NCI-H774 (cell line): ENCODE measurements at regions not wholly inside any gene's neighbourhood (a gene's known extent, or its start where the extent isn't known, plus 50 kb on each side); places are given as distances from the start of the nearest gene placed in this dataset.
"Not testable (repeated sequence)": the region's sequence is repeated elsewhere in the genome, so short reads cannot be mapped to it uniquely, and the experiment has no call there.

Experiments
- DNase-seq: peaks from one replicate; lab custom pipeline; 2025; lab: John Stamatoyannopoulos, UW

DNA sequence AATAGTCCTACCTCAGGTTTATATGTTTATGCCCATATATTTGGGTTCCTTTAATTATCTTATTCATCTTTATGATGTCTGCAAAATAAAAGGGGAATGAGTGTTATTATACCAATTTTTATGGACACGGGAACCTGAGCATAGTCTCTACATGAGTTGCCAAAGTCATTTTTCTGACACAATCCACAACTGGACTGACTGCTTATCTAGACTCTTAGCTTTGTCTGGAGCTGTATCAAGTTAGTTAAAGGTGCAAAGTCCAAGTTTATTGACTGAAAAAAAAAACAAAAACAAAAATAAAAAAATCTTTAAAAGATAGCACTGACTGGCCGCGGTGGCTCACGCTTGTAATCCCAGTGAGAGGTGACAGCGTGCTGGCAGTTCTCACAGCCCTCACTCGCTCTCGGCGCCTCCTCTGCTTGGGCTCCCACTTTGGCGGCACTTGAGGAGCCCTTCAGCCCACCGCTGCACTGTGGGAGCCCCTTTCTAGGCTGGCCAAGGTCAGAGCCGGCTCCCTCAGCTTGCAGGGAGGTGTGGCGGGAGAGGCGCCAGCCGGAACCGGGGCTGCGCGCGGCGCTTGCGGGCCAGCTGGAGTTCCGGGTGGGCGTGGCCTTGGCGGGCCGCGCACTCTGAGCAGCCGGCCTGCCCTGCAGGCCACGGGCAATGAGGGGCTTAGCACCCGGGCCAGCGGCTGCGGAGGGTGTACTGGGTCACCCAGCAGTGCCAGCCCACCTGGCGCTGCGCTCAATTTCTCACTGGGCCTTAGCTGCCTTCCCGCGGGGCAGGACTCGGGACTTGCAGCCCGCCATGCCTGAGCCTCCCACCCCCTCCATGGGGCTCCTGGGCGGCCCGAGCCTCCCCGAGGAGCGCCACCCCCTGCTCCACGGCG lies 116.6 kb upstream of the MBNL1 start:
- DNase-seq: not testable (repeated sequence)

DNA sequence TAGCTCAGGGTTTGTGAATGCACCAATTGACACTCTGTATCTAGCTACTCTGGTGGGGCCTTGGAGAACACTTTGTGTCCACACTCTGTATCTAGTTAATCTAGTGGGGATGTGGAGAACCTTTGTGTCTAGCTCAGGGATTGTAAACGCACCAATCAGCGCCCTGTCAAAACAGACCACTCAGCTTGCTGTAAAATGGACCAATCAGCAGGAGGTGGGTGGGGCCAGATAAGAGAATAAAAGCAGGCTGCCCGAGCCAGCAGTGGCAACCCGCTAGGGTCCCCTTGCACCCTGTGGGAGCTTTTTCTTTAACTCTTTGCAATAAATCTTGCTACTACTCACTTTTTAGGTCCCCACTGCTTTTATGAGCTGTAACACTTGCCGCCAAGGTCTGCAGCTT lies 115.6 kb upstream of the MBNL1 start:
- not testable (repeated sequence) for DNase-seq

DNA sequence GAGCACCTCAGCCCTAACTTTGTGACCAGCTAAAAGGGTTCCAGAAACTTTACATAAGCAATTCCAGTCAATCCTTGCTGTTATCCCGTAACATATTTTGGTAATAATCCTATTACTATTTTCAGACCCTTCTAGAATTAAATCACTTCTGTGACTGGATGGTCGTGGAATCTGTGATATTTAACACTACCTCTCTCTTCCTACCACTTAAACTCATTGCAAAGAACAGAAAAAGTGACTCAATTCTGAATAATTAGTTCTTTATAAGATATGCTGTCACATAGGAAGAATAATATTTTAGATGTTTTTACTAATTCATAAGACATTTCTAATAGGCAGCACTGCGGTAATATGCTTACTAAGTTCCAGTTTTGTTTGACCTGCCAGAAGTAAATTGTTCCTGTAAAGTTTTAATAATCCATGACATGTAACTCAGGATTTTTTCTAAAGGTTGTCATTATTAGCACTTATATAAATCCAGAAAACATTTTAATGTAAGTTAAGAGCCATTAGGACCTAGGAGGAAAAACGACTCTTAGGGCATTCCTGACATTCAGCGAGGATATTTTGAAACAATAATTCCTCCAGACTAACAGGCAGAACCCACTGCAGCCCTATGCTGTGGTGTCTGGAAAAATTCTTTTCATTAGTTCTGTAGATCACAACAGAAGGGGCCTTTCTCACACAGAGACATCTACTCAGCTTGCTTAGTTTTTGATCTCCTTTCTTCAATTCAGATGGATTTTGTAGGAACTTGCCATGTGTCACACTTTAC lies 113.3 kb upstream of the MBNL1 start:
- no peak for DNase-seq

DNA sequence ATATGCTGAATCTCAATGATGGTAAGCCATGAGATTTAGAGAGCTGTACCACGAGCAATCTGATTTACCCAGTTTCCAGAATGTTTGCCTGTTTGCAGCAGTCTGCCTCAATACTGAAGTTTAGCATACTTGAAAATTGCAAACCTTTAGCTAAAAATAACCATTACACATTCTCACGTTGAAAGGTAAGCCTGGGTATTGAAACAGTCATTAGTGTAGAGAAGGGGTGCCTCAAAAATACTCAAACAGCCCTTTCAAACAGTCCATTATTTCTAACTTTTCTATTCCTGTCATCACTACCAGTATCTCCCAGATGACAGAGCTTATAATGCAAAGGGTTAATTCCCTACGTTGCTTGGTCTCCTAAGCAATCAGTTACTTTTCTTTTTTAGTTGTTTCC lies 111.8 kb upstream of the MBNL1 start:
- no peak for DNase-seq

DNA sequence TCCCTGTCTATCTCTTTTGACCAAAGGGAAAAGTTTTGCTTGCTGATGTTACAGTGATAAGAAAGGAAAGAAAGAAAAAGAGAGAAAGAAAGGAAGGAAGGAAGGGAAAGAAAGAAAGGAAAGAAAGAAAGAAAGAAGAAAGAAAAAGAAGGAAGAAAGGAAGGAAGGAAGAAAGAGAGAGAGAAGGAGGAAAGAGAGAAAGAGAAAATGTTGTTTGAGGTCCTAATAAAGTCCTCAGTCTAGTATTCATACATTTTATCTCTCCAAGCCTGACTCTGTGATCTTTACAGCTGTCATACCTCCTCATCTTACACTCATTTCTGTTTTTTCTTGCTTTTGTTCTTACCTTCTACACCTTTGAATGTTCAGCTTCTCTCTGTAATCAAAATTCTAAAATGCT lies 111.4 kb upstream of the MBNL1 start:
- no peak for DNase-seq

DNA sequence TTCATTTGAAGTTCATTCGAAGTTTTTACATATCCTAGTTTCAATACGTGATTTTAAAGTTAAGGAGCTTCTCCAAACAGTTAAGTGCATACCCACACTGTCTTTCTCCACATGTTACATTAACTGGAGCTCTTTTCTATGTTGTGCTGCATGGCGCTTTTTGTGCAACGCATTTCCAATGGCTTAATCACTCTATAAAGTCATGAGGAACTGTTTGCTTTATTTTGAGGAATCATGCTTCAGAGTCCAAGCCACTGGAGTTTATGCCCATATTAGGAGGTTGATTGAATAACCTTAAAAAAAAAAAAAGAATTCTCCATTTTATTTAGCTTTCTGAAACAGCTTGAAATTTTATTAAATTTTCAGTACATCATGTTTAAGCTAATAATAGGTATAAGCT lies 109.4 kb upstream of the MBNL1 start:
- no peak for DNase-seq

DNA sequence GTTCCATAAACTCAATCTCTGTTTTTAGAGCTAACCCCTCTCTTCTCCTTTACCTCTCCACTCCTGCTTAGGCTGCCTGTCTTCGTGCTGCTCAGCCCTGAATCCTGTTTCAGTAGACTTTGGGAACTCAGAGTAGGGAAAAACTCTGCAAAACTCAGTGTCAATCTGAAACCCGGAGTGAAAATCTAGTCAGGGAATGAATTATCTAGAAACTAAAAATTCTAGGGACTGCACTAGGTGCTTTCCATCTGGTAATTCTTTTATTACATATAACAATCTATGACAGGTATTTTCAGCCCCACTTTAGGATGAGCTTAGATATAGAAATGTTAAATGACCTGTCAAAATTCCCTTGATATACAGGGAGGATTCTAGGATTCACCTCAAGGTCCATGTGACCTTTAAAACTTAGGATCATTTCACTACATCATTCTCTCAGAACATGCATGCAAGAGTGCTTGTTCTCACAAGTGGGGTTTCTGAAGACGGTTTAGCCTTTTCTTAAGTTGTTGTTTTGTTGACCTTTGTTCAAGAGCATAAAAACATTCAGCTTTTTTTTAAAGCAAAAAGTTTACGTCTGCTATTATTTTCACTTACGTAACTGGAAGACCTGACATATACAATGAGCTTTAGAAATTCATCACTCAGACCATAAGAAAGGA lies 108.2 kb upstream of the MBNL1 start:
- no peak for DNase-seq

DNA sequence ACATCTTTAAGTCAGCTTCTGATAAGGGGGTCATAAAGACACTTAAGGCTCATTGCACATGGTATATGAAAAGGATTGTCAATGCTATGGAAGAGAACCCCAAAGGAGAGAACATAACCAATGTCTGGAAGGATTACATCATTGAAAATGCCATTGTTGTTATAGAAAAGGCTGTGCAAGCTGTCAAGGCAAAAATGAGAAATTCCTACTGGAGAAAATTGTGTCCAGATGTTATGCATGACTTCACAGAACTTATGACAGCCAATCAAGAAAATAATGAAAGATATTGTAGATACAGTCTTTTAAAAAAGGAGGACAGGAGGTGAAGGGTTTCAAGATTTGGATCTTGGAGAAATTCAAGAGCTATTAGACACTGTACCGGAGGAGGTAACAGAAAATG lies 96.3 kb upstream of the MBNL1 start:
- DNase-seq: no peak

DNA sequence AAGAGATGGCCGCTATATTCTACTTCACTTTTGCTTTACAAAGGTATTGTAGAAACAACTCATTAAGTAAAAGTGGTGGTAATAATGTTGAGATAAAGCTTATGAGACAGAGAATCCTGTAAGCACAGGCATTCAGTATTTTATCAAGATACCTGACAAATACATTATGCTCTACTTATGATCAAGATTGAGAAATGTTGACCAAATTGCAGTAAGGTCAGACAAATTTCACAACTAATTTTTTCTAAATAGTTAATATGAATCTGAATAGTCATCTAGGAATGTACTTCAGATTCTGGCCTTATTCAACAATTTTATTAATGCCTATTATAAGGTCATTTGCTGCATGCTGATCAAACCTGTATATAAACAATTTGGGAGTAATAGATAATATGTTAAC lies 95.1 kb upstream of the MBNL1 start:
- no peak for DNase-seq

DNA sequence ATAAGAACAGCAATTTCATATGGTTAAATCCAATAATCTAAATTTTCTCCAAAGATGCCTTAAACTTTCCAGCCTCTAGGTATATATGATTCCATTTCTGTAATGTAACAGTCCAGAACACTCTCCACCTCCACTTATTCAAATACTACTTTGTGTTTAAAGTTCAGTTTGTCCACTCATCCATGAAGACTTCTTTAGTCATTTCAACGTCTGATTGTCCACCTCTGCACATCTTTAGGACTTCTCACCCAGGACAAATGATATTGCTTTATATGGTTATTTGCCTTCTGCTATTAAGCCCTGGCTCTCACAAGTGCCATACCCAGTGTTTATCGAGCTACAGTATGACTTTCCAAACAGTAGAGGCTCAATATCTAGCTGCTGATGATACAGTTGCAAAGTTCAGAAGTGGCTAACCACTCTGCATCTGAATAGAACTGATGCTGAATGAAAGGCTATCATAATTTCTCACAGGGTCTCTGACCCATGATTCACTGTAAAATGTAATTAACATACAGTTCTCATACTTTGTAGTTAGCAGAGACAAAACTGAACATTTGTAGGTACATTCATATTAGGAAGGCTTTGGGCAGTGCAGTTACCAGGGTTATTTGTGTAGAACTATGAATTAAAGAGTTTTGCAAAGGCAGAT lies 93.7 kb upstream of the MBNL1 start:
- DNase-seq: no peak

DNA sequence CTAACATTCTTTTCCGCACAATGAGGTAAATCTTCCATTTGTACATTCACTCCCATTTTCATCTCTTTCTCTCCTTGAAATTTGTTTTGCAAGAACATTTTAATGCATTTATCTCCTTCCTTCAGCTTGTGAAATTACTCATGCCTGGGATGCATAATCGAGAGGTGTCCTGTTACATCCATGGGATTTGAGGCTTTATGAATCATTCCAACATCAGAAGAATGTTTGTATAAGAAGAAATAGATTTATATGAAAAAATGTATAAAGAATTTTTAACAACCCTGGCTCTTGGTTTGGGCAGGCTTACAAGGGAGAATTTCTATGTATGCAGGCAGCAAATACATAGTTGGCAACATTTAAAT lies 93.2 kb upstream of the MBNL1 start:
- DNase-seq: no peak

DNA sequence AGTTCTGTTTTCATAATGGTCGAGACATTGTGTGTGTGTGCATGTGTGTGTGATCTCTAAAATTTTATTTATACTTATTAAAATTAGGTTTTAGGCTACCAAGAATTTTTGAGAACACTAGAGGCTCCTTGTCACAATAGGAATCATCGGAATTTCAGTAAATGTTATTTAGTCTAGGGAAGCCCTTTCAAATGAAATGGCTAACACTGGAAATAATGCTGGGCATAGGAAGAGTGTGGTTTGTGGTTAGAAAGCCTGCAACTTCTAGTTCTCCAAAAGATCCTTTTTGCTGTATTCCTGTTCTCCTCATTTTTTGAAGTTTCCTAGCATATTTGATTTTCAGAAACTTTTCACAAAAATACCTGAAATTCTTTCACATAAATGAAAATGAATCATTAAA lies 92.5 kb upstream of the MBNL1 start:
- no peak for DNase-seq

DNA sequence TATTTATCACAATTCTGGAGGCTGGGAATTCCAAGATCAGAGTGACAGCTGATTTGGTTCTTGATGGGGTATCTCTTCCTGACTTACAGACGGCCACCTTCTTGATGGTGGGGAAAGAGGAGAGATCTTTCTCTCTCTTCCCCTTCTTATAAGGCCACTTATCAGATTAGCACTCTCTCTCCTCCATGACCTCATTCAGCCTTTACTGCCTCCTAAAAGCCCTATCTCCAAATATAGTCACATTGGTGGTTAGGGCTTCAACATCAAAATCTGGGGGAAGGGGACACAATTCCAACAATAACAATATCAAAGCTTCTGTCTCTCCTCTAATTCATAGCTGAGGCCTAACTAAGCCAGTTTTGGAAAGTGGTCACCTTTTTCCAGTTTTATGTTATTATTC lies 91.7 kb upstream of the MBNL1 start:
- no peak for DNase-seq

DNA sequence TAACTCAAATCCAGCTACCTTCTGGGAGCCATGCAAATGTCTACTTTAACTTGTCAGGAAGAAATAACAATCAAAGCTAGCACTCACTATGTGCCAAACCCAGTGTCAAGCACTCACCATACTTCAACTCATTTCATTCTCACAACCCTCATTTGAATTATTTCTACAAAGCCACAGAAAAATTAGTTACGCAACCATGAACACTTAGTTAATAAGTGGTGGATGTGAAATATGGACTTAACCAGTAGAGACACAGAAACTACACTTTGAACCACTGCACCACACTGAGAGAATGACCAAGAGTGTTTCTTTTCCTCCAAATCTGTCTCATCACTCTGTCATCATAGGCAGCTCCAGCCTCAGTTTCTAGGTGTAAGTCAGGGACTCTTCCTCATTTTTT lies 91.0 kb upstream of the MBNL1 start:
- no peak for DNase-seq

DNA sequence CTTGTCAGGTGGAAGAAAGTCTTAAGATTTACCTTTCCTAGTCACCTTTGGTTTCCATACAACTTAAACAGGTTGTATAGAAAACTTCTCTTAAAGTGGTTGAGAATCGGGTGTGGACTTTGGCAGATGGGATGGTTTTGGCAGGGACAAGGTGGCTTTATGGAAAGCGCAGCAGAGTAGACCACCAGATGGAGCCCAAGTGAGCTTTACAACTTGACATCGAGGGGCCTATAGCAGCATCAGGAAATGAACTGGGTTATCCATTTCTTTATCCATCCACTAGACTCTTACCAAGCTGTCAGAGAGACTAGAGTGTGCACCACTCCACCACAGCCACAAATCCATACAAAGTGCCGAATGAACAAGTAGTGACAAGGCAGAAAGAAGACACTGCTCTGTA lies 85.3 kb upstream of the MBNL1 start:
- DNase-seq: no peak

DNA sequence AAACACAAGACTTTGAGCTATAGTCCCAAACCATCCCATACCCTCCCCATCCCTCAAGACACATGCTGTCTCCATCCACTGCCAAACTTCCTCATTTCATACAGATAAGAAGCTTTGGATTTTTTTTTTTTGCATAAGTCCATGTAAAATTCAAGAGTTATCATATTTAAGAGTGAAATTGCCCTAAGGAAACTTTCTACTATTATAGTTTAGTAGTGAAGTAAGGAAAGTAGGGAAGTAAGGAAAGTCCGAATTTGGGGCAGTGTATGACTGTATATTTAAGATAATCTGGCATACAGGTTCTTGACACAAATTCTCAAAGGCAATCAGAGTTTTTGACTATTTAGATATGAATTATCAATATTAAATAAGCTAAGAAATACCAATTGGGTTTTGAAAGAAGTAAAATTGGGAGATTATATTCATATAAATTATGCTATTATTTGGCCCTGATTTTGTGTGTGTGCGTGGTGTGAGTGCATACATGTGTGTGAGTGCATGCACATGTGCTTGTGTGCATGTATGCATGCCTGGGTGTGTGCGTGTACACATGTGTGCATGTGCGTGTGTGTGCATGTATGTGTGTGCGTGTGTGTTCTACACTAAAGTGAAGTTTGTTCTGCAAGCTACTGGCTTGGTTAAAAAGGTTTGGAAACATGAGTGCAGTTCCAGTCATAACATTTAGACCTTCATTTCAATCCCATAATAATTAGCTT lies 83.6 kb upstream of the MBNL1 start:
- no peak for DNase-seq

DNA sequence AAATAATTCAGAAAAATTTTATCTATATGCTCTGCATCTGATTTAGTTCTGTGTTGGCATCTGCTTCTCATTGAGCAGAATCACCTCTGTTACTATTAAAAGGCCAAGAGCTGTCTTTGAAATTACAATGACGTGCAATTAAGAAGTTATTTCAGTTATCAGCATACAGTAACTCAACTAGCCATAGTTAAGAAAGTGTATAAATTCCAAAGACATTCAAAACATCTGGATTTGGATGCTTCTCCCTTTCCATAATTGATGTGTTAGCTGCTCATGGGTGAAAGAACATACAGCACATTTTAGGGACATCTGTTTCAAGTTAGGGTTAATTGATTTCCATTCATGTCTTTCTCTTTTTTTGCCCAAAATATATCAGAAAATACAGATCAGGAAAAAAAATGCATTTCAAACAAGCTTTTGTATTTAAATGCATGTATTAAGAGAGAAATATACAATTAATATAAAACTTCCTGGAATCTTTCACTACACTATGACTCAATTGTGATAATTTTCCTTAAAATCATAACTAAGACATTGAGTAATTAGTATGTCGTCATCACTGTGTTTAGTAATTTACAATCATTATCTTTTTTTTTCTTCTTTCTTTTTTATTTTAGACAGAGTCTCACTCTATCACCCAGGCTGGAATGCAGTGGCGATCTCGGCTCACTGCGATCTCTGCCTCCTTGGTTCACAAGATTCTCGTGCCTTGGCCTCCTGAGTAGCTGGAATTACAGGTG lies 82.7 kb upstream of the MBNL1 start:
- DNase-seq: no peak

DNA sequence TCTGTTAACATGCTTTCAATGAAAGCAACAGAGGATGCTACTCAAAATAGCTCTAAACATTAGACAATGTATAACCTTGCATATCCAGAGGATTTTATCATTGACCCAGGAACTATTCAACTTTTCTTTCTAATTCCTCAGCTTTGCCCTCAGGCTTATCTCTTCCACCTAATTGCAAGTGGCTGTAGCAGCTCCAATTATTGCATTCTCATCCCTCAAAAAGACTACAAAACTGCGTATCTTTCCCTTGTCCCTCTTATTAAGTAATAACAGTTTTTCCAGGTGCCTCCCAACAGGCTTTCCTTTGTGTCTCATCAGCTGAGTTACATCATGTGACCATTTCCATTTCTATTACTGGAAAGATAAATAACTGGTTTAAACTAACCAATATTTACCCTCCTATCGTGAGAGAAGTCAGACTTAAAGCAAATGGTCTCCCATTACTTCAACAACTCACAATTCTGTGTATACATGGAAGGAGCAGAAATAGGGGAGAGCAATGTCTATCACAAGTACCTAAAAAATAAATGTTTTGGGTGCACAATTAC lies 78.0 kb upstream of the MBNL1 start:
- peak; percentile 75 for DNase-seq

DNA sequence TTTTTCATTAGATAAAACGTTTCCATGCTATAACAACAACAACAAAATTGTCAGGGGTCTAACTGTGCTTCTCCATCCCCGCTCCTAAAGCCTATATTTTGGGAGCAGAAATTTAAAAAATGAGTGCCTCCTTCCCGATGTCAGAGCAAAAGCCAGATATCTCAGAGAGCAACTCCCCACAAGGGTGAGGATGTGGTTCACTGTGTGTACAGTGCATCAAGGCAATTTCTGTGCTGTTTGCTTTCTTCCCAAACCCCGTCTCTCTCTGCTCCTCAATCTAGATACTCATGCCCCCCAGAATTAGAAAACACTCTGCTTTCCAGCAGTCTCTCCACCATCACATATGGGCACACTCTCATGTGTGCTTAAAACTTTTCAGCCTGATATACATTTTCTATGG lies 76.7 kb upstream of the MBNL1 start:
- no peak for DNase-seq

DNA sequence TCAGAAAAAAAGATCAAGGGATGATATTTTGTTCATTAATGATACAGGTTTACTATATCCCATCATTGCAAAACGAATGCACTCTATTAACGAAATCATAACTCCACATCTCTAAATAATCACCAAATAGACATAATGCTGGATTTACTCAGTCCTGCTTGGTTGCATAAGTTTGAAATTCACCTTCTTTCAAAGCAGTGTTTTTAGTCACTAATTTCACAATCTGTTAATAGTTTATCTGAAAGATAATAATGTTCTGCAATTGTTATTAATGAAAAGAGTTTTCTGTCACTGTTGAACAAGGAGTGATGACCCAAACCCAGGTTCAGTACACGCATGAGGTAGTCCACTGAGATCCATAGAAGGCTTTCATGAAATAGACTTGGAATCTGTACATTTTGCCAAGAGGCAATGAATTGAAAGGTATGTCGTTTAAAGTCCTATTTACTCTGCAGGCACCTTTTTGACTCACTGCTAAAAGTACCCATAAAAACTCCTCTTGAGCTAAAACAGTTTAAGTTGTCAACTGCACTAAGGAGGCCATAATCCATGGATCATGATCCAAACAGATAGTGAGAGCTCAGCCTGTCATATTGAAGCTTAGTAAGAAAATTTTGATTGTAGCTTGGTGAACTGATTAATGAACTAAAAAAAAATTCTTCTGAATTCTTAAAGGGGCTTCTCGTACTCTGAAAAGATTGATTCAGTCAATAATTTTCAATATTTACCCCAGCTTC lies 75.6 kb upstream of the MBNL1 start:
- DNase-seq: no peak
